Activated CD4-positive, alpha-beta memory T cell treated with anti-CD3 and anti-CD28 coated beads, Interleukin-2, amount 10 ng/mL, durations not matched to agents 7 days and 5 days (primary cell): ENCODE measurements at regions not wholly inside any gene's neighbourhood (a gene's known extent, or its start where the extent isn't known, plus 50 kb on each side); places are given as distances from the start of the nearest gene placed in this dataset.

Experiments used
- CTCF ChIA-PET: fragments of 350-600 bp; sonication (Branson Sonifier 250); formaldehyde crosslinking; loops from one replicate; lab custom pipeline; 2021; ENCODE audit warnings: antibody characterized with exemption, inconsistent platforms; lab: Charles Lee
- POLR2A ChIA-PET: fragments of 350-600 bp; sonication (Branson Sonifier 250); formaldehyde crosslinking; loops from one replicate; lab custom pipeline; 2021; ENCODE audit warnings: antibody characterized with exemption; lab: Charles Lee
- DNase-seq: peaks from one replicate; pipeline ENCODE4 v3.0.0-alpha.2; 2020
- H3K27ac Mint-ChIP-seq: one replicate; pipeline ENCODE4 v1.8.0; 2021; ENCODE audit warnings: mild to moderate bottlenecking, mixed read lengths
- H3K27me3 Mint-ChIP-seq: one replicate; pipeline ENCODE4 v1.8.0; 2021; ENCODE audit warnings: mixed read lengths
- H3K36me3 Mint-ChIP-seq: one replicate; pipeline ENCODE4 v1.8.0; 2021; ENCODE audit warnings: low read depth, mixed read lengths
- H3K4me1 Mint-ChIP-seq: one replicate; pipeline ENCODE4 v1.8.0; 2021; ENCODE audit warnings: mixed read lengths
- H3K4me3 Mint-ChIP-seq: one replicate; pipeline ENCODE4 v1.8.0; 2021; ENCODE audit warnings: mild to moderate bottlenecking, mixed read lengths
- H3K9me3 Mint-ChIP-seq: one replicate; pipeline ENCODE4 v1.8.0; 2021; ENCODE audit warnings: mixed read lengths

GRCh38 chr5:171509467-171509866, 90.0 kb downstream of the FGF18 start:
- Mint-ChIP-seq H3K27me3 (peaks cover 14% of the 10 kb centered on the region), H3K27ac (no peak overlapping the region), H3K4me1 (no peaks in the 10 kb centered on the region), H3K36me3 (no peaks in the 10 kb centered on the region), H3K4me3 (no peak overlapping the region), H3K9me3 (no peaks in the 10 kb centered on the region)
- CTCF ChIA-PET, result no interaction called here
- POLR2A ChIA-PET, result no interaction called here
- no peak for DNase-seq

GRCh38 chr5:171512397-171512796, 93.0 kb downstream of the FGF18 start:
- no peaks in the 10 kb centered on the region for H3K9me3 Mint-ChIP-seq
- ChIA-PET POLR2A (no interaction called here), CTCF (no interaction called here)
- H3K4me1 Mint-ChIP-seq, result no peaks in the 10 kb centered on the region
- H3K27ac Mint-ChIP-seq, result no peak overlapping the region
- H3K4me3 Mint-ChIP-seq, result no peak overlapping the region
- DNase-seq, result no peak
- peaks cover 11% of the 10 kb centered on the region for H3K27me3 Mint-ChIP-seq
- H3K36me3 Mint-ChIP-seq, result no peaks in the 10 kb centered on the region

GRCh38 chr5:171513591-171513990, 94.1 kb downstream of the FGF18 start:
- Mint-ChIP-seq H3K36me3 (no peaks in the 10 kb centered on the region), H3K9me3 (no peaks in the 10 kb centered on the region), H3K27ac (no peak overlapping the region), H3K27me3 (peaks cover 11% of the 10 kb centered on the region), H3K4me3 (no peak overlapping the region), H3K4me1 (no peaks in the 10 kb centered on the region)
- DNase-seq, result no peak
- POLR2A ChIA-PET, result no interaction called here
- CTCF ChIA-PET, result no interaction called here

- H3K4me3 Mint-ChIP-seq, result no peak overlapping the region
- no peak overlapping the region for H3K27ac Mint-ChIP-seq
- H3K36me3 Mint-ChIP-seq, result no peaks in the 10 kb centered on the region
- no peaks in the 10 kb centered on the region for H3K4me1 Mint-ChIP-seq
- ChIA-PET POLR2A (no interaction called here), CTCF (no interaction called here)
- peaks cover 2% of the 10 kb centered on the region for H3K27me3 Mint-ChIP-seq
- no peaks in the 10 kb centered on the region for H3K9me3 Mint-ChIP-seq
- no peak for DNase-seq
These were observed 99.5 kb downstream of the FGF18 start for GRCh38 chr5:171518916-171519315.

GRCh38 chr5:171520300-171521174, 101.1 kb downstream of the FGF18 start:
- Mint-ChIP-seq H3K36me3 (no peaks in the 10 kb centered on the region), H3K27me3 (no peaks in the 10 kb centered on the region), H3K27ac (no peak overlapping the region), H3K9me3 (no peaks in the 10 kb centered on the region), H3K4me3 (no peak overlapping the region), H3K4me1 (no peaks in the 10 kb centered on the region)
- DNase-seq, result no peak
- ChIA-PET CTCF (no interaction called here), POLR2A (no interaction called here)

- ChIA-PET CTCF (no interaction called here), POLR2A (no interaction called here)
- Mint-ChIP-seq H3K9me3 (no peaks in the 10 kb centered on the region), H3K4me1 (no peaks in the 10 kb centered on the region), H3K4me3 (no peak overlapping the region), H3K27ac (no peak overlapping the region), H3K36me3 (no peaks in the 10 kb centered on the region), H3K27me3 (no peaks in the 10 kb centered on the region)
- no peak for DNase-seq
These were observed 101.8 kb downstream of the FGF18 start for GRCh38 chr5:171521219-171521633.

- Mint-ChIP-seq H3K27ac (no peak overlapping the region), H3K4me1 (no peaks in the 10 kb centered on the region), H3K9me3 (no peaks in the 10 kb centered on the region), H3K36me3 (no peaks in the 10 kb centered on the region), H3K27me3 (no peaks in the 10 kb centered on the region), H3K4me3 (no peak overlapping the region)
- POLR2A ChIA-PET, result no interaction called here
- CTCF ChIA-PET, result no interaction called here
- no peak for DNase-seq
These were observed 102.2 kb downstream of the FGF18 start for GRCh38 chr5:171521679-171522078.

- no peaks in the 10 kb centered on the region for H3K4me1 Mint-ChIP-seq
- no peak for DNase-seq
- no peak overlapping the region for H3K4me3 Mint-ChIP-seq
- ChIA-PET CTCF (interaction anchor here (0.5 kb wide), 1 partner anchor 266 kb away, joined by 3 read pairs; no protein-coding TSS in a partner anchor), POLR2A (no interaction called here)
- no peaks in the 10 kb centered on the region for H3K27me3 Mint-ChIP-seq
- no peak overlapping the region for H3K27ac Mint-ChIP-seq
- no peaks in the 10 kb centered on the region for H3K36me3 Mint-ChIP-seq
- no peaks in the 10 kb centered on the region for H3K9me3 Mint-ChIP-seq
These were observed 104.3 kb downstream of the FGF18 start for GRCh38 chr5:171523781-171524180.

- no peak for DNase-seq
- Mint-ChIP-seq H3K9me3 (no peaks in the 10 kb centered on the region), H3K4me3 (no peak overlapping the region), H3K27ac (no peak overlapping the region), H3K27me3 (no peaks in the 10 kb centered on the region), H3K36me3 (no peaks in the 10 kb centered on the region), H3K4me1 (no peaks in the 10 kb centered on the region)
- POLR2A ChIA-PET, result no interaction called here
- CTCF ChIA-PET, result no interaction called here
These were observed 105.0 kb downstream of the FGF18 start for GRCh38 chr5:171524466-171524865.

GRCh38 chr5:171525085-171525484, 105.6 kb downstream of the FGF18 start:
- no peak overlapping the region for H3K27ac Mint-ChIP-seq
- ChIA-PET CTCF (no interaction called here), POLR2A (no interaction called here)
- DNase-seq, result no peak
- H3K4me3 Mint-ChIP-seq, result no peak overlapping the region
- H3K9me3 Mint-ChIP-seq, result no peaks in the 10 kb centered on the region
- no peaks in the 10 kb centered on the region for H3K36me3 Mint-ChIP-seq
- no peaks in the 10 kb centered on the region for H3K4me1 Mint-ChIP-seq
- H3K27me3 Mint-ChIP-seq, result no peaks in the 10 kb centered on the region

- H3K27me3 Mint-ChIP-seq, result peaks cover 10% of the 10 kb centered on the region
- H3K4me1 Mint-ChIP-seq, result no peaks in the 10 kb centered on the region
- ChIA-PET CTCF (no interaction called here), POLR2A (no interaction called here)
- H3K9me3 Mint-ChIP-seq, result no peaks in the 10 kb centered on the region
- no peak overlapping the region for H3K4me3 Mint-ChIP-seq
- no peak for DNase-seq
- H3K27ac Mint-ChIP-seq, result no peak overlapping the region
- no peaks in the 10 kb centered on the region for H3K36me3 Mint-ChIP-seq
These were observed 108.6 kb downstream of the FGF18 start for GRCh38 chr5:171528036-171528435.

- Mint-ChIP-seq H3K4me3 (no peak overlapping the region), H3K4me1 (no peaks in the 10 kb centered on the region), H3K27me3 (peaks cover 12% of the 10 kb centered on the region), H3K9me3 (no peaks in the 10 kb centered on the region), H3K27ac (no peak overlapping the region), H3K36me3 (no peaks in the 10 kb centered on the region)
- DNase-seq, result no peak
- POLR2A ChIA-PET, result no interaction called here
- CTCF ChIA-PET, result no interaction called here
These were observed 109.6 kb downstream of the FGF18 start for GRCh38 chr5:171528865-171529614.

GRCh38 chr5:171531638-171532037, 112.2 kb downstream of the FGF18 start:
- peaks cover 15% of the 10 kb centered on the region for H3K27me3 Mint-ChIP-seq
- POLR2A ChIA-PET, result no interaction called here
- no peak for DNase-seq
- no peak overlapping the region for H3K27ac Mint-ChIP-seq
- no peaks in the 10 kb centered on the region for H3K9me3 Mint-ChIP-seq
- no peaks in the 10 kb centered on the region for H3K36me3 Mint-ChIP-seq
- CTCF ChIA-PET, result no interaction called here
- H3K4me3 Mint-ChIP-seq, result no peak overlapping the region
- no peaks in the 10 kb centered on the region for H3K4me1 Mint-ChIP-seq
